Middle frontal gyrus (tissue), 1 donor: ENCODE measurements at regions not wholly inside any gene's neighbourhood (a gene's known extent, or its start where the extent isn't known, plus 50 kb on each side); places are given as distances from the start of the nearest gene placed in this dataset.

Experiments
- DNase-seq: peaks from one replicate; pipeline ENCODE4 v3.0.0-alpha.2; 2015; ENCODE audit warnings: low spot score; ENCODE audit errors: extremely low spot score

GRCh38 chr15:92565351-92566125 lies 90.0 kb downstream of the FAM174B start:
- no peak for DNase-seq

- DNase-seq: no peak
These were observed 93.8 kb downstream of the FAM174B start for GRCh38 chr15:92561754-92562153.

- no peak for DNase-seq
These were observed 102.3 kb downstream of the FAM174B start for GRCh38 chr15:92553317-92553716.

- no peak for DNase-seq
These were observed 109.6 kb downstream of the FAM174B start for GRCh38 chr15:92545996-92546395.

- no peak for DNase-seq
These were observed 114.0 kb downstream of the FAM174B start for GRCh38 chr15:92541291-92542200.

GRCh38 chr15:92538115-92538514 lies 117.5 kb downstream of the FAM174B start:
- DNase-seq: no peak

- no peak for DNase-seq
These were observed 122.3 kb downstream of the FAM174B start for GRCh38 chr15:92533298-92533697.

- DNase-seq: no peak
These were observed 124.2 kb downstream of the FAM174B start for GRCh38 chr15:92531406-92531805.

GRCh38 chr15:92528736-92529135 lies 126.8 kb downstream of the FAM174B start:
- no peak for DNase-seq

GRCh38 chr15:92527197-92527596 lies 128.4 kb downstream of the FAM174B start:
- DNase-seq: no peak

GRCh38 chr15:92525758-92526245 lies 129.8 kb downstream of the FAM174B start:
- DNase-seq: no peak

- no peak for DNase-seq
These were observed 130.6 kb downstream of the FAM174B start for GRCh38 chr15:92524874-92525565.

GRCh38 chr15:92524161-92524560 lies 130.5 kb downstream of the ST8SIA2 start:
- no peak for DNase-seq

GRCh38 chr15:92523176-92523575 lies 129.5 kb downstream of the ST8SIA2 start:
- DNase-seq: no peak

GRCh38 chr15:92521624-92522008 lies 127.9 kb downstream of the ST8SIA2 start:
- peak; percentile 79 for DNase-seq

- no peak for DNase-seq
These were observed 127.4 kb downstream of the ST8SIA2 start for GRCh38 chr15:92520914-92521623.

- DNase-seq: no peak
These were observed 126.0 kb downstream of the ST8SIA2 start for GRCh38 chr15:92519709-92520108.
